HepG2 (cell line): ENCODE measurements at regions not wholly inside any gene's neighbourhood (a gene's known extent, or its start where the extent isn't known, plus 50 kb on each side); places are given as distances from the start of the nearest gene placed in this dataset.

Source experiments
- ATF6 ChIP-seq: sonication (generic); formaldehyde crosslinking; conservative IDR thresholded peaks from 2 replicates; pipeline ENCODE4 v1.4.0; 2020; ENCODE audit warnings: missing genetic modification reagents
- CEBPZ ChIP-seq: IDR thresholded peaks from 2 replicates; pipeline ENCODE4 v1.6.1; 2012; ENCODE audit warnings: low read length, improper control_type of control experiment
- CTCF ChIP-seq: sonication (generic); formaldehyde crosslinking; IDR thresholded peaks from 2 replicates; pipeline ENCODE4 v1.5.0; 2020; ENCODE audit warnings: mild to moderate bottlenecking, missing genetic modification reagents, moderate library complexity
- EP300 ChIP-seq, 3 experiments: sonication (generic) in 1 of 3; formaldehyde crosslinking in 1 of 3; IDR thresholded peaks; 2 replicates each; pipeline versions ENCODE4 v1.5.1 to v1.6.1; 2011 to 2020; ENCODE audit warnings: low read depth in 2 of 3, low read length in 2 of 3, borderline replicate concordance in 1 of 3, improper control_type of control experiment in 1 of 3, mild to moderate bottlenecking in 1 of 3, missing genetic modification reagents in 1 of 3, moderate library complexity in 1 of 3
- EZH2 ChIP-seq: conservative IDR thresholded peaks from 2 replicates; pipeline ENCODE4 v1.6.1; 2012; ENCODE audit warnings: mild to moderate bottlenecking, low read depth, low read length, moderate library complexity
- NFYB ChIP-seq: sonication (generic); formaldehyde crosslinking; IDR thresholded peaks from 2 replicates; pipeline ENCODE4 v1.4.0; 2020; ENCODE audit warnings: missing genetic modification reagents
- PTBP1 ChIP-seq: fragments of 200-400 bp; formaldehyde crosslinking; IDR thresholded peaks from 2 replicates; pipeline ENCODE4 v1.6.1; 2018; ENCODE audit warnings: low read length, low read depth; ENCODE audit not compliant: poor library complexity, severe bottlenecking
- UBTF ChIP-seq: sonication (generic); formaldehyde crosslinking; IDR thresholded peaks from 2 replicates; pipeline ENCODE4 v1.4.0; 2020; ENCODE audit warnings: mild to moderate bottlenecking, missing genetic modification reagents
- ZBED4 ChIP-seq: sonication (generic); formaldehyde crosslinking; IDR thresholded peaks from 2 replicates; pipeline ENCODE4 v1.4.0; 2020; ENCODE audit warnings: missing genetic modification reagents, borderline replicate concordance
- ZNF235 ChIP-seq: sonication (generic); formaldehyde crosslinking; IDR thresholded peaks from 2 replicates; pipeline ENCODE4 v1.8.1; 2023; ENCODE audit warnings: mild to moderate bottlenecking, missing genetic modification reagents, borderline replicate concordance
- ZNF274 ChIP-seq: sonication (generic); formaldehyde crosslinking; IDR thresholded peaks from 2 replicates; pipeline ENCODE4 v1.5.1; 2020; ENCODE audit warnings: mild to moderate bottlenecking, missing genetic modification reagents
- ZNF337 ChIP-seq: sonication (generic); formaldehyde crosslinking; IDR thresholded peaks from 2 replicates; pipeline ENCODE4 v1.5.1; 2020; ENCODE audit warnings: missing genetic modification reagents, low read depth, mild to moderate bottlenecking, borderline replicate concordance
- ZNF430 ChIP-seq: sonication (generic); formaldehyde crosslinking; IDR thresholded peaks from 2 replicates; pipeline ENCODE4 v1.9.0; 2021; ENCODE audit warnings: mild to moderate bottlenecking, missing genetic modification reagents
- ZNF766 ChIP-seq: sonication (generic); formaldehyde crosslinking; IDR thresholded peaks from 2 replicates; pipeline ENCODE4 v1.5.0; 2020; ENCODE audit warnings: missing genetic modification reagents, borderline replicate concordance

GRCh38 chr6:4378319-4378996 is 243.1 kb upstream of the ECI2 start:
- TF ChIP-seq UBTF (CRISPR knock-in tag), result no peak
- no peak for TF ChIP-seq ATF6 (CRISPR knock-in tag)
- no peak for TF ChIP-seq CEBPZ
- TF ChIP-seq CTCF (CRISPR knock-in tag), result no peak
- no peak for TF ChIP-seq ZNF430 (CRISPR knock-in tag)
- TF ChIP-seq ZNF274 (CRISPR knock-in tag), result no peak
- TF ChIP-seq ZNF766 (CRISPR knock-in tag), result no peak
- TF ChIP-seq ZNF235 (CRISPR knock-in tag), result no peak
- TF ChIP-seq EZH2, result no peak
- no peak for TF ChIP-seq EP300 (IDR thresholded peaks at IDR 0.05; ENCODE audit: low read depth in 2 of 2, low read length in 2 of 2)
- no peak for TF ChIP-seq EP300 (CRISPR knock-in tag; IDR thresholded peaks at IDR 0.05; ENCODE audit: borderline replicate concordance)
- no peak for TF ChIP-seq PTBP1
- no peak for TF ChIP-seq ZNF337
- TF ChIP-seq NFYB (CRISPR knock-in tag), result no peak
- TF ChIP-seq ZBED4 (CRISPR knock-in tag), result no peak
